HG03135 (cell line): ENCODE measurements at regions not wholly inside any gene's neighbourhood (a gene's known extent, or its start where the extent isn't known, plus 50 kb on each side); places are given as distances from the start of the nearest gene placed in this dataset.

Source experiments
- ATAC-seq: cut with Tn5 transposase; IDR thresholded peaks from one replicate; pipeline ENCODE4 v1.9.1; 2021; ENCODE audit warnings: mild to moderate bottlenecking, moderate library complexity; ENCODE audit not compliant: unreplicated experiment

DNA sequence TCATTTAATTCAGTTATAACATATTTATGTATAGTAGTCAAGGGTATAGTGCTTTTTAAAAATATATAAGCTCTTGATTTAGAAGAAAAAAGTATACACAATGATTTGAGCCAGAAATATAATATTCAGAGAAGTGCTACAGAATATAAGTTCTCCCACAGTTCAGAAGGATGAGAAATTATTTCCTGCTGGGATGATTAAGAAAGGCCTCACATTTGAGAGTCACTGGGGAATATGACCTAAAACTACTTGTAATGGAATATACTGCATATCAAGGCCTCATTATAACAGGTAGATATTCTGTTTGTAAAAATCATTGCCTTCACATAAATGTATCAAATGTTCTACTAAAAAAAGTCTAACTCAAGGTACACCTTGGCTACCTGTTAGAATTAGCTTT lies 203.5 kb downstream of the MBD2 start:
- no peak for ATAC-seq

DNA sequence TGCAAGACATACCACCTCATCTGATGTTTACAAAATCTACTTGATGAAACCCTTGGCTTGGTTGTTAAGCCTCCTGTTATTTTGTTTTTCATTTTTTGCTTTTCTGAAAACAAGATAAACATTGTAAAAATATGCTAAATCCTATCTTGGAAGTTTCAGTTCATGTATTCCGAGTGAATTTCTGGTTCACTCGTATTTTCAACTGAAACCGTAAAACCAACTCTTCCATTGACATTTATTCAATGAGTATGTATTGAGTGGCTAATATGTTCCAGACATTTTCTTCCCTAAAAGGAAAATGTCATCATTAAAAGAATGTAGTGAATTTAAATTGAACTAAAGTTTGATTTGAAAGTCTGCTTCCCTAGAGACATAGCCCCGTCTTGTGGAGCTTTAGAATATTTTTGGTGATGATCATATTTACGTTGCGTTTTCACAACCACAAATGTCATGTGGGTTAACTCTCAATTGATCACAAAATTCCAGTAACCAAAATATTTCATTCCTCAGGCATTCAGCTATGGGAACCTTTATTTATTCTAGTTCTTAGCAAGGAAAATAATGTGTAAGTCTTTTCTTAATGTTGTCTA lies 204.2 kb downstream of the MBD2 start:
- ATAC-seq, result no peak

DNA sequence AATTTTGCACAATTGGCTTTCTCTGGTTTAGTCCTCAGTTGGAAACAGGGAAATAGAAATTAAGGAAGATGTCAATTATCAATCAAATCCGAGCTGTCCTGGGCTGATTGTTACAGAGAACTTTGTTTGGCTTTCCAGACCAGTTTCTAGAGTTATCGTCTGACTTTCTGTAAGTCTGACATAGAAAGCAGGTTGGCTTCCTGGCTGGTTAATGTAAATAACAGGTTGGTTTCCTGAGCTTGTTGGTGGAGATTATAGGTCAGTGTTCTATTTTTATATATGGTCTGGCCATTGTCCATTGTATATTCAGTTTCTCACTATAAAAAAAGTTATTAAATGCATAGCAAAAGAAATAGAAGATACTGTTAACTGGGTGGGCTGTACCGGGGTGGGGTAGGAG lies 204.8 kb downstream of the MBD2 start:
- ATAC-seq, result no peak

DNA sequence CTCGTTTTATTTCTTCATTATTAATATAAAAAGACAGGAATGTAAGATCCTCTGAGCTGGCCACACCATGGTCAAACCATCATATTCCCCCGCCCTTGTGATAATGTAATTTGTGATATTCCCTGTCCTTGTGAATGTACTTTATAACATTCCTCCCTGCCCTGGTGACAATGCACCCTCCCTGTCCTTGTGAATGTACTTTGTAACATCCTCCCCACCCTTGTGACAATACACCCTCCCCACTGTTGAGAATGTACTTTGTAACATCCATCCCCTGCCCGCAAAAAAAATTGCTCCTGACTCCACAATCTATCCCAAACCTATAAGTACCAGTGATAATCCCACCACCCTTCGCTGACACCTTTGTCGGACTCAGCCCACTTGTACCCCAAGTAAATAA lies 211.0 kb downstream of the MBD2 start:
- ATAC-seq, result no peak

DNA sequence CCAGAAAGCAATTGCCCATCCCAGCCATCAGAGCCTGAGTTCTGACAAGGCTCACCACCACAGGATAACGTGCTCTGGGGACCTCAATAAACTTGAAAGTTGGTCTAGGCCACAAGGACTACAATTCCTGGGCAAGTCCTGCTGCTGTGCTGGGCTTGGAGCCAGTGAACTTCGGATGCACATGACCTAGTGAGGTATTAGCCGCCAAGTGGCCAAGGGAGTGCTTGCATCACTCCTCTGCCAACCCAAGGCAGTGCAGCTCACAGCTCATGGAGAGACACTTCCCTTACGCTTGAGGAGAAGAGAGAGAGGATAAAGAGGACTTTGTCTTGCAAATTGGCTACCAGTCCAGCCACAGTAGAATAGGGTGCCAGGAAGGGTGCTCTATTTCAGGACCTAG lies 219.6 kb downstream of the MBD2 start:
- no peak for ATAC-seq

DNA sequence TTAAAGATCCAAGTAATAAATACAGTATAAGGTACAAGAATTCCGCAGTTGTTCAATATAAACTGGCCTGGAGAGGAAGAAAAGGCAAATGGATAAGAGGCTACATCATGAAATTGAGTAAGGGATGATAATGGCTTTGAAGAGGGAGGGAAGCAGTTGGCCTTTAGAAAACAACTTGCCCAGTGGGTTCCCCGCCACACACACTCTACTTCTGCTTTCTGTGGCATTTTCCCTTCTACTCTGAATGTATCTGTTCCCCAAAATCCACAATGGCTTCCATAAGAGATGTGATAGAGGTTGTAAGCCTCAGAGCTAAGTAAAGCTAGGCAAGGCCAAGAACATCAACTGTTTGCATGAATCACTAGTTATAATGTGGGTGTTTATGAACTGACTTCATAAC lies 221.3 kb downstream of the MBD2 start:
- no peak for ATAC-seq

DNA sequence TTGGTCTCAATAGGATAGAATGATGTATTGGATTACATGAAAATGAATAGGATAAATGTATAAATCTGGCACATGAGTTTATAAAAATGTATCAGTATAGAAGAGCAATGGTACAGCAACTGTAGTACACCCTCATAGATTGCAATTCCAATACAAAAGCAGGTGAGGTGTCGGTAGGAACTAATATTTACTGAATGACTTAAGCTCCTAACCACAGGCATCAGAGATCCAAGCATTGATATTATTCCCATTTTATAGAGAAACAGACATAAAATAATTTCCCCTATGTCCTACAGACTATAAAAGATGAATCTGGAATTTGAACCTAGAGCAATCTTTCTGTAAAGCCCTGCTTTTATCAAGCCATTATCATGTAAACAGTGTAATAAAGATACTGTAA lies 227.4 kb downstream of the MBD2 start:
- no peak for ATAC-seq

DNA sequence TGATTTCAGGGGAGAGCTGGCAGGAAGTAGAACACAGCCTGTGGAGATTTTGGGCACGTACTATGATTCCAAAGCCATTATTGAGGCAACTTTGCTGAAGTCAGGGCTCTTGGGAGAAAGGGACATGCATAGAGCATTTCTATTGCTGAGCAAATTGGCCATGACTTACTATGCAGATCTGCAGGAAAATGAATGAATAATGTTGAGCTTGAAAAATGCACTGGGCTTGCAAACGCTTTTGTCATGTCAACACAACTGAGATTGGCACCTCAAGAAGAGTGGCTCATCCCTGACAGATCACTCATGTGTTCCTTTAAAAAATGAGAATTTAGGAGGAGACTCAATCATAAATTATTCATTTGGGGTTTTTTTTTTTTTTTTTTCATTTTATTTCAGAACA lies 230.5 kb downstream of the MBD2 start:
- ATAC-seq, result no peak

DNA sequence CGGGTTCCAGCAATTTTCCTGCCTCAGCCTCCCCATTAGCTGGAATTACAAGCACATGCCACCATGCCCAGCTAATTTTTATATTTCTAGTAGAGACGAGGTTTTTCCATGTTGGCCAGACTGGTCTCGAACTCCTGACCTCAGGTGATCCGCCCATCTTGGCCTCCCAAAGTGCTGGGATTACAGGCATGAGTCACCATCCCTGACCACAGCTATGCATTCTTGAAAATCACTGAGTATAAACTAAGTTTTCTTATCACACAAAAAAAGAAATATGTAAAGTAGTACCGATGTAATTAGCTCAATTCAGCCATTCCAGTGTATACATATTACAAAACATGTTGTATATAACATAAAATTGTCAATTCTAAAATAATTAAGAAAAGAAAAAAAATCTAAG lies 232.7 kb downstream of the MBD2 start:
- no peak for ATAC-seq

DNA sequence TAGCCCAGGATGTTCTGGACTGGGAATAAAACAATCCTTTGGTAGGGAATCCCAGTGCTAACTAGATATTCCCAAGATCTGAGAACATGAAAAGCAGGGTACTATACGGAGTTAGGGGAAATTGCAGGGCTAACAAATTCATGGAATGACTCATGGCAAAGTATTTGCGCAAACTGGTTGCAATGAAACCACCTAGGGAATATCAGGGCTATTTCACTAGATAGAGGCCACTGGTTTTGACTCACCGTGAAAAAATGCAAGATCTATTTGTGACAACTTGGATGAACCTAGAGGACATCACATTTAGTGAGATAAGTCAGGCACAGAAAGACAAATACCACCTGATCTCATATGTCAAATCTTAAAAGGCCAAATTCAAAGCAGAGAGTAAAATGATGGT lies 233.3 kb downstream of the MBD2 start:
- ATAC-seq, result no peak

DNA sequence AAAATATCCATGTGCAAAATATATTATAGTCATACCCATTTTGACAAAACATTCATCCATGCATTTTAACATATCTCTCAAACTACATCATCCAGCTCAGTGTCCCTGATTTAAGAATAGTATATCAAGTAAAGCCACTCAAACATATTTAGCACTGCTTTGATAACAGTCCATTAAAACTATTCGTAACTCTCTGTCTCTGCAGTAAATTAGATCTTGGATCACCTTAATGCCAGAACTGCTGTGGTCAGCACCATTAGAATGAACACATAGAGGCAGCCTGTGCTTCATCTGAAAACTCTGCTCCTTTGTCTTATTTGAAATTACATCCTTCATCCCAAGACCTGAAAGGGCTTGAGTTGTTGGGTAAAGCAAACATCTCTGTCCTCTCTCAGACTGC lies 234.0 kb downstream of the MBD2 start:
- no peak for ATAC-seq

DNA sequence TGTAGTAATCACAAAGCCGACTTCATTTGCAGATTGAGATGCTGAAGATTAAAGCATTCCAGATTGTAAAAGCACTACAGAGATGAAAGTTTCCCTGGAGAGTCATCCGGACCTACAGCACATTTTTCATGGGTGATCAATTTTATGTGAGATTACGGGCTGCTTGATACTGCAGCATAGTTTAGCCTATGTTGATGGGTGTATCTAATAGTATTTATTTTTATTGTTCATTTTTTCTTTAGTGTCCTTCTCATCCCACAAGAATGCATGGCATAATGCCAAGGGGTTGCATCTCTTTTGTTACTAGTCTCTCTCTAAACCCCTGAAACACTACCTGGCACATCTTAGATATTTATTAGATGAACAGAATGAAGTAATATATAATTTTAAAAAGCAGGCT lies 240.4 kb downstream of the MBD2 start:
- ATAC-seq, result no peak

DNA sequence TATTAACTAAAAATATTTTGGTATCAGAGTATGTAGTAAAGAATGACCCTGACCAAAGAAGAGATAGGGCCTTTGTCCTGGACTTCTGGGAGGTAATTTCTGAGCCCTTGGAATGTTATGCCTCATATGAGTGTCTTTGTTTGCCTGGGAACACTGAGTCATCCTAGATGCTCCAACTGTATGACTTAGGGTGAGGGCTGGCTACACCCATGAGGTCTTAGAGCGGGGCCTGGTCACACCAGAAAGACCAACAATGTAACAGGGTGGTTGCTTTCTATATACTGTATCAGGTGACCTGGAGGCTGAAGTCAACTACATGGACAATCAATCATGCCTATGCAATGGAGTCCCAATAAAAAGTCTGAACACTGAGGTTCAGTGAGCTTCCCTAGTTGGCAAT lies 253.1 kb downstream of the MBD2 start:
- no peak for ATAC-seq

DNA sequence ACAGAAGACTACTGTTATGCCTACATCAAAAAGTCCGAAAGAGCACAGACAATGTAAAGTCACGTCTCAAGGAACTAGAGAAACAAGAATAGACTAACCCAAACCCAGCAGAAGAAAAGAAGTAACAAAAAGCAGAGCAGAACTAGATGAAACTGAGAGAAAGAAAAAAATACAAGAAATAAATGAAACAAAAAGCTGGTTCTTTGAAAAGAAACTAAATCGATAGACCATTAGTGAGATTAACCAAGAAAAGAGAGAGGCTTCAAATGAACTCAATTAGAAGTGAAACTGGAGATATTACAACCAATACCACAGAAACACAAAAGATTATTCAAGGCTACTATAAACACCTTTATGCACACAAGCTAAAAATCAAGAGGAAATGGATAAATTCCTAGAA lies 271.8 kb downstream of the MBD2 start:
- no peak for ATAC-seq

DNA sequence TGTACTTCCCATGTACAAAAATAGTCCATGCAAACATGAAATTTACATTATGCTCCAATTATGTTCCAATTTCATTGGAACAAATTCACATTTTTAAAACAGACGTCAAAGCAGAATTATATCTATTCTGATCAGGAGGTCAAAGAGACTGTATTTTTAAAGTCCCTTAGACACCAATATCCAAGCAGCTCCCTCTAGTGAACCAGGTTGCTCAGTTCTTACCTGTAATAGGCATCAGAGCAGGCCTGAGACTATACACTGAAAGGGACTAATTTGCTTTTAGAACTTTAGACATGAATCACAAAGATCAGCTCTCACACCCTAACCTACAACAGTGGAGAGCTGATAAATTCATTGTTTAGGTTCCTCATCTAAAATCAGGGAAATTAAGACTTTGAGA lies 273.9 kb downstream of the MBD2 start:
- no peak for ATAC-seq

DNA sequence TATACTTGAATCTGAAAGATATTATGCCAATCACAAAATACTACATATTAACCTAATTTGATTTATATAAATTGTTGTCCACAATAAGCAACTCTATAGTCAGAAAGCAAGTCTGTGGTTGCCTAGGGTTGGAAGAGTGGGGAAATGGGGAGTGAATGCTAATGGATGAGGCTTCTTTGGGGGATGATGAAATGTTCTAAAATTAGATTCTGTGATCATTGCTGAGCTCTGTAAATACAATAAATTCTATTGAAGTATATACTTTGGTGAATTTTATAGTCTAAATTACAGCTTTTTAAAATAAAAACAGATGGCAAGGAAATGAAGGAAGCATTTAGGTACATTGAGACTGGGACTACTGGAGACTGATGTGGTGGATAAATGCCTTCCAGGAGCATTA lies 275.5 kb downstream of the MBD2 start:
- no peak for ATAC-seq

DNA sequence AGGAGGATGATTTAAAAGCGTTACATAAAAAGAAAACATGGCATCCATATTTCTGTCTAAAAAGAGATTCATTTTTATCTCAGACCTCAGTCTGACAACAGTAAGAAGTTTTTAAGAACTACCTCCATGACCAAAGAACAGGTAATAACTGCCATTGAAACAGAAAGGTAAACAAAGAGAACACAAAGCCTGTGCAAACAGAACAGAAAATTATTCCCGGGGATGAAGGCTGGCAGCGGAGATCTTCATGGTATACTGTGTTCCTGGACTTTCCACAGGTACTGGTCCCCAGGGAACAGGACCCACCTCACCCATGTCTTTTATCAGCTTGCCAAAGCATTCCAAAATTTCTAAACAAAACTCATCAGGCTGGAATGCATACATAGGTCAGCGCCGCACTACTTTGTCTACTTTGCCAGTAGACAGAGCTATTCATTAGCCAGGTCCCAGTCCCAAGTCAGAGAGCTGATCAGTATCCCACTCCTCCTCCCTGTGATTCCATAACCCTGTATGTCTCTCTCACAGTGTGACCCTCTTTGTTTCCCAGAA lies 277.3 kb downstream of the MBD2 start:
- ATAC-seq, result no peak

DNA sequence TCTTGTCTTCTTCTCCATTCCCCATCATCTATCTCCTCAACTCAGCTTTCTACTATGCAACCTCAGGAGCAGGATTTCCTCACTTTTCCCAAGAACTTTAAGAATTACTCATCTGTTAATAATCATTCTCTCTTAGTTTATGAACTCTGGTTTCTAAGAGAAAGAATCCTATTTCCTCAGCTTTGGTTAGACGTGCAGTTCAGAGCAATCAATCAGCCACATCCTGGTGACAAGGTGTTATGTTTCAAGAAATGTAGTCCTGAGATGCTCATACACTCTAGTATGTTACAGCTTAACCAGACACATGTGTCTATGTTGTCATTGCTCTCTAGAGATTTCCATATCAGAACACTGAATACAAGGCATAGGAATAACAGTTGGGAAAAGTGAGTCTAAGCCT lies 277.9 kb downstream of the MBD2 start:
- no peak for ATAC-seq

DNA sequence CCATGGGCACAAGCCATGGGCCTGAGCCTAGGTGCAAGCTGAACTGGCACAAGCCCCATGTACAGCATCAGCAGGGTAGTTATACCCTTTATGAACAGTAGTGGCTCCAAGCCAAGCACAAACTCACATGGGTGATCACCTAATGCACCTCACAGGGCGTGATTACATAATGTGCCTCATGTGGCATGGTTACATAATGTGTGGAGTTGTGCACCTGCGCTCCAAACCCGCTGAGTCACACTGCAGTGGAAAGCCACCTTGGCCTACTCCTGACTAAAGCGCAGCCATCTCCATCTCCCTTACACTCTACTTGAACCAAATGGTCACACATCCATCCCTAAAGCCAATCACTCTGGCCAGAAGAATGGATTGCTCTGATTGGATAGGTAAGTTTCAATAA lies 279.7 kb downstream of the MBD2 start:
- no peak for ATAC-seq

DNA sequence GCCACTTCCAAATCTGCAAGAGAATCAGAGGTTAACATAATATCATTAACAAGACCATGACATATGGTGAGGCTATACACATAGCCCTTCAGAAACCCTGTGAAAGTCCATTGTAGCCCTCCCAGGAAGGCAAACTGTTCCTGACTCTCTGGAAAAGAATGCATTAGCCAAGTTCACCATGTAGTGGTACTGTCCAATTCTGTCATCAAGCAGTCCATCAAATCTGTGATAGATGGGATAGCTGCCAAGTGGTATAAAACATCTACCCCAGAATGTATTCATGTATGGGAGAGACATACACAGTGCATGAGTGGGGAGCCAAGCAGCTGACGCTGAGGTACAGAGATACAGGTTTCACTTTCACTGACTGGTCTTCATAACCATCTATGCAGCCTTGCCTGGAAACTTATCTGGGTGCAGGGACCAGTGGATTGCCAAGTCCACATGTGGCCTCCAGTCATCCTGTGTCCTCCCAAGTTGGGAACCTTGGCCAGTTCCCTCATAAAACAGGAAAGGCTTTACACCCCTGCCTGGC lies 281.1 kb downstream of the MBD2 start:
- no peak for ATAC-seq

DNA sequence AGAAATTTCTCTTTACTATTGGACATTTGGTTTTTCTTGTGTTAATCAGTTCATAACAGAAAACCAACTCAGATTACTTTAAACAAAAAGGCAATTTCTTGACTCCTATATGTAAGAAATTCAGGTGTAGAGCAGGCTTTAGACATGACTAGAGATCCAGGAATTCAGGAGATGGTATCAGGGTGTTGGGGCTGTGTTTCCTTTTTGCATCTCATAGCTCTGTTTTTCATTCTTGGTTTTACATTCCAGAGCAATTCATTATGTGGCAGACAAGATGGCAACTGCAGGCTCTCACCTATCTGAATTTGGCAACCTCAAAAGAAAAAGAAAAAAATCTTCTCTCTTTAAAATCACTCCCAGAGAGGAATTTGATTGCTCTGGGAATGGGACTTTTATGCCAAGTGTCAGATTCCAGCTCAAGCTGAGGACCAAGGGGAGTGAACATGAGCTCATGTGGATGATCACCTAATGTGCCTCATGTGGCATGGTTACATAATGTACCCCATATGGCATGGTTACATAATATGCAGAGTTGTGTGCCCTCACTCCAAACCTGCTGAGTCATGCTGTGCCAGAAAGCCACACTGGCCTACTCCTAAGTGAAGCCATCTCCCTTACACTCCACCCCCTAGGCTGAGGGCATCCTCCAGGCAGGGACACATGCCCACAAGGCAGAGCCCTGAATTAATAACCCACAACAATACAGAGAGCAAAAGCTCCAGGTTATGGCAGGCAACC lies 282.7 kb downstream of the MBD2 start:
- no peak for ATAC-seq

DNA sequence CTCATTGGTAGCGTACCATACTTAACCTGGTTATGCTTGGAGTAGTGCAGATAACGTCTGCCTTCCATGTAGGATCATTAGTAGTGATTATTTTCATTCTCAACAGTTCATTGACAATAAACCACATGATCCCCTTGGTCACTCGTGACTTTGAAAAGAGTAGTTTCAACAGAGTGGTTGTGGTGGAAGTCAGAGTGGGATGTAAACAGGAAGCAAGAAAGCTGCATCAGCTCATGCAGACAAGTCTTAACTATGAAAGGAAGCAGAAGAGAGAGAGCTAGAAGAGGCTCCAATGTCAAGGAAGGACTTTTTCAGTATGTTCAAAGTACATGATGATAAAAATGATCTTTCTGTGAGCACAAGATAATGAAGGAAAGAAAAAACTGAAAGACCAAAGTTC lies 287.4 kb downstream of the MBD2 start:
- no peak for ATAC-seq

DNA sequence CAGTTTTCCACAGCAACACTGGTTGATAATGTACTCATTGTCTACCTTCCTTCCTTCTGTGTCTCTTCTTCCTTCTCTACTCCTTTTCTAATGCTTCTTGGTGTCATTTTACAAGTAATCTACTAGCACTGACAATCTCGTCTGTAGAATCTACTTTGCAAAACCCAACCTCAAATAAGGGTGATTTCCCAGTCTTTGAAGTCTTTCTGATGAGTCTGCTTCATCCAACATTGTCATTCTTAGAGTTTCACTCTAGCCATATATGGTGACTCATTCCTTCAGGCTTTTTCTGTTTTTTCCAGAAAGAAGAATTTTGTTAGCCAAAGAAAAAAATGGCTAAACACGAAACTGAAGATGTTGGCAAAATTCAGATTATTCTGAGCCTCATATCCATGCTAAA lies 288.7 kb downstream of the MBD2 start:
- no peak for ATAC-seq
